ENCODE measurements at regions not wholly inside any gene's neighbourhood (a gene's known extent, or its start where the extent isn't known, plus 50 kb on each side); places are given as distances from the start of the nearest gene placed in this dataset.
"Not testable (repeated sequence)": the region's sequence is repeated elsewhere in the genome, so short reads cannot be mapped to it uniquely, and the experiment has no call there.

DNA sequence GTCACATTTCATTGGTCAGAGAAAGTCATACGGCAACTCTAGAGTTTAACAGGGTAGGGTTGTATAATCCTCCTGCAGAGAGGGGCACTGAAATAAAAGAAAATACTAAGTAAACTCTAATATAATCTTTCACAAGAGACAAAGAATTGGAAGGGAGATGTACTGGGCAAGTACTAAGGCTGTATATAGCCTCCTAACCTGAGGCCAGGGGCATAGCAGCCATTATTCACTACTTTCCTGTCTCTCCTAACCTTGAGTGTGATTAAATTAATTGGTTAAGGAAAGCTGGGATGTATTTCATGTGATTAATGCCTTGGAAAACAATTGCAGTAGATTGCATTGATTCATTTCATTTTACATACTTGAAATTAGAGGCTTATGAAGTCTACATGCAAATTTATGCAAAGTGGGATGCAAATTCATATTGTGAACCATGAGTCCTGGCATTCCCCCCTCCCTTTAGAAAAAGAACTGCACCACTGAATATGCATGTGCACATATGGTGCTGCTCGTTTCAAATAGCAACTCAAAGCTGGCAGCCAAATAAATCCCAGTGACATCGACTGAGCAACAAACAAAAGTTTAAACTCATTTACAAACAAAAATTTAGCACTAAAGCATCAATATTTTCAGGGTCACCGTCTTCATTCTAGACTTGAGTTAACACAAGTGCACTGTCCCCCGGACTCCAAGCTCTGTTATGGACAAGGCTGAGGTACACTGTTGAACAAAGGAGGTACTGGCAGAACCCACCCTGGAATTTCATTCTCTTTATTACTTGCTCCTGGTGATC, 70.0 kb downstream of the DMAC1 start (continued):
- TF ChIP-seq, protein P1, sequence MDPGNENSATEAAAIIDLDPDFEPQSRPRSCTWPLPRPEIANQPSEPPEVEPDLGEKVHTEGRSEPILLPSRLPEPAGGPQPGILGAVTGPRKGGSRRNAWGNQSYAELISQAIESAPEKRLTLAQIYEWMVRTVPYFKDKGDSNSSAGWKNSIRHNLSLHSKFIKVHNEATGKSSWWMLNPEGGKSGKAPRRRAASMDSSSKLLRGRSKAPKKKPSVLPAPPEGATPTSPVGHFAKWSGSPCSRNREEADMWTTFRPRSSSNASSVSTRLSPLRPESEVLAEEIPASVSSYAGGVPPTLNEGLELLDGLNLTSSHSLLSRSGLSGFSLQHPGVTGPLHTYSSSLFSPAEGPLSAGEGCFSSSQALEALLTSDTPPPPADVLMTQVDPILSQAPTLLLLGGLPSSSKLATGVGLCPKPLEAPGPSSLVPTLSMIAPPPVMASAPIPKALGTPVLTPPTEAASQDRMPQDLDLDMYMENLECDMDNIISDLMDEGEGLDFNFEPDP (CRISPR knock-in tag; conservative IDR thresholded peaks at IDR 0.05), result no peak
- TF ChIP-seq HDAC2 (CRISPR knock-in tag; IDR thresholded peaks at IDR 0.05), result no peak

DNA sequence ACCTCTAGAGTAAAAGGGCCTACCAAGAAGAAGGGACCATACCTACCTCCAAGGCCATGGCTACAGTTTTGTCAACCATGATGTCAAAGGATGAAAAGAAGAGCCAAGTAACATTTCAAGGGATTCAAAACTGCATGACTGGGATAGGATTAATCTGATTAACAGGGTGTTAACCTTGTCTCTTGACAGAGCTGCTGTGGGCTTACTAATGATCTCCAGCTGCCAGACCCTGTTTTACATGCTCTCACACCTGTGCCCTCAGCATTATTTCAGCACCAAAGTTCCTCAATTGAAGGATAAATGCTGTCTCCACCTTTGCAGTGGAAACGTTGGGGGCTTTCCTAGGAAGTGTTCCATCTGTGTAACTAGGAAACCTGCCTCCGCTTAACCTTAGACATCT, 78.3 kb downstream of the DMAC1 start:
- no peak overlapping the region for H3K27ac ChIP-seq (ENCODE audit: extremely low read length, insufficient read depth, low read length)
- no peak overlapping the region for H3K9ac ChIP-seq (ENCODE audit: insufficient read depth, low read depth, low read length)
- H3K4me1 ChIP-seq (ENCODE audit: insufficient read depth, low read length), result no peaks in the 10 kb centered on the region
- no peak for ATAC-seq
- no peak overlapping the region for H3K4me2 ChIP-seq (ENCODE audit: low read depth, low read length)
- H3K27me3 ChIP-seq (ENCODE audit: control insufficient read depth in 1 of 2, insufficient read depth in 2 of 2, low read length in 2 of 2), result no peaks in the 10 kb centered on the region
- no peak for FAIRE-seq
- ChIA-PET CTCF (ENCODE audit: low intra/inter-chr PET ratio, low total read pairs) (no interaction called here), POLR2A (no interaction called here)
- H3K4me3 ChIP-seq (replicated peaks in 1 of 3; ENCODE audit: insufficient read depth in 1 of 3, low read depth in 2 of 3, low read length in 3 of 3), result no peak overlapping the region
- BruUV-seq (replicated peaks), result no TSS peak
- no peaks in the 10 kb centered on the region for H3K79me2 ChIP-seq (ENCODE audit: insufficient read depth, low read length)
- no peaks in the 10 kb centered on the region for H3K9me3 ChIP-seq (ENCODE audit: low read length)
- TF ChIP-seq, protein P2, sequence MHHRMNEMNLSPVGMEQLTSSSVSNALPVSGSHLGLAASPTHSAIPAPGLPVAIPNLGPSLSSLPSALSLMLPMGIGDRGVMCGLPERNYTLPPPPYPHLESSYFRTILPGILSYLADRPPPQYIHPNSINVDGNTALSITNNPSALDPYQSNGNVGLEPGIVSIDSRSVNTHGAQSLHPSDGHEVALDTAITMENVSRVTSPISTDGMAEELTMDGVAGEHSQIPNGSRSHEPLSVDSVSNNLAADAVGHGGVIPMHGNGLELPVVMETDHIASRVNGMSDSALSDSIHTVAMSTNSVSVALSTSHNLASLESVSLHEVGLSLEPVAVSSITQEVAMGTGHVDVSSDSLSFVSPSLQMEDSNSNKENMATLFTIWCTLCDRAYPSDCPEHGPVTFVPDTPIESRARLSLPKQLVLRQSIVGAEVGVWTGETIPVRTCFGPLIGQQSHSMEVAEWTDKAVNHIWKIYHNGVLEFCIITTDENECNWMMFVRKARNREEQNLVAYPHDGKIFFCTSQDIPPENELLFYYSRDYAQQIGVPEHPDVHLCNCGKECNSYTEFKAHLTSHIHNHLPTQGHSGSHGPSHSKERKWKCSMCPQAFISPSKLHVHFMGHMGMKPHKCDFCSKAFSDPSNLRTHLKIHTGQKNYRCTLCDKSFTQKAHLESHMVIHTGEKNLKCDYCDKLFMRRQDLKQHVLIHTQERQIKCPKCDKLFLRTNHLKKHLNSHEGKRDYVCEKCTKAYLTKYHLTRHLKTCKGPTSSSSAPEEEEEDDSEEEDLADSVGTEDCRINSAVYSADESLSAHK (CRISPR knock-in tag; IDR thresholded peaks at IDR 0.05; ENCODE audit: borderline replicate concordance), result no peak
- TF ChIP-seq HNRNPL (IDR thresholded peaks at IDR 0.05; ENCODE audit: low read depth, low read length), result no peak
- no peak for TF ChIP-seq ZNF225 (CRISPR knock-in tag; IDR thresholded peaks at IDR 0.05)
- no peak for TF ChIP-seq MXI1 (IDR thresholded peaks at IDR 0.05; ENCODE audit: borderline replicate concordance, low read depth, low read length)
- TF ChIP-seq ZNF274 (CRISPR knock-in tag; IDR thresholded peaks at IDR 0.05), result no peak
- TF ChIP-seq FOXJ3 (CRISPR knock-in tag; IDR thresholded peaks at IDR 0.05; ENCODE audit: borderline replicate concordance), result no peak
- no peak for TF ChIP-seq ZNF484 (CRISPR knock-in tag; IDR thresholded peaks at IDR 0.05; ENCODE audit: borderline replicate concordance, low read depth)
- intact Hi-C loops (cut with micrococcal nuclease; ENCODE audit: unreplicated experiment), result no loop called here
- in situ Hi-C loops (cut with HindIII; ENCODE audit: extremely low pct_ligation_motif_present, low pct_unique_long_range_greater_than_20kb), result no loop called here
- no peak overlapping the region for H2AFZ ChIP-seq (ENCODE audit: low read length)
- 83% methylated on average over 1 of the region's 2 CpGs for WGBS (ENCODE audit: low lambda C conversion rate)
- H4K20me1 ChIP-seq (ENCODE audit: insufficient read depth, low read length), result no peaks in the 10 kb centered on the region
- H3K36me3 ChIP-seq (replicated peaks in 1 of 2; ENCODE audit: control insufficient read depth in 1 of 2, insufficient read depth in 2 of 2, low read length in 2 of 2), result no peaks in the 10 kb centered on the region
- no peak for DNase-seq (ENCODE audit: low spot score)

DNA sequence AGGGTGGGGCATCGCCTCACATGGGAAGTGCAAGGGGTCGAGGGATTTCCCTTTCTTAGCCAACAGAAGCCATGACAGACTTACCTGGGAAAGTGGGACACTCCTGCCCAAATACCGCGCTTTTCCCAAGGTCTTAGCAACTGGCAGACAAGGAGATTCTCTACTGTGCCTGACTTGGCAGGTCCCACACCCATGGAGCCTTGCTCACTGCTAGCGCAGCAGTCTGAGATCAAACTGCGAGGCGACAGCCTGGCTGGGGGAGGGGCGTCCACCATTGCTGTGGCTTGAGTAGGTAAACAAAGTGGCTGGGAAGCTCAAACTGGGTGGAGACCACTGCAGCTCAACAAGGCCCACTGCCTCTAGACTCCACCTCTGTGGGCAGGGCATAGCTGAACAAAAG, 86.5 kb downstream of the DMAC1 start:
- H3K36me3 ChIP-seq (replicated peaks in 1 of 2; ENCODE audit: control insufficient read depth in 1 of 2, insufficient read depth in 2 of 2, low read length in 2 of 2); H3K4me1 ChIP-seq (ENCODE audit: insufficient read depth, low read length); H4K20me1 ChIP-seq (ENCODE audit: insufficient read depth, low read length); BruUV-seq (replicated peaks); H2AFZ ChIP-seq (ENCODE audit: low read length); in situ Hi-C loops (cut with HindIII; ENCODE audit: extremely low pct_ligation_motif_present, low pct_unique_long_range_greater_than_20kb); H3K9me3 ChIP-seq (ENCODE audit: low read length); H3K27me3 ChIP-seq (ENCODE audit: control insufficient read depth in 1 of 2, insufficient read depth in 2 of 2, low read length in 2 of 2); POLR2A ChIA-PET; H3K4me2 ChIP-seq (ENCODE audit: low read depth, low read length); H3K9ac ChIP-seq (ENCODE audit: insufficient read depth, low read depth, low read length); intact Hi-C loops (cut with micrococcal nuclease; ENCODE audit: unreplicated experiment); H3K79me2 ChIP-seq (ENCODE audit: insufficient read depth, low read length); H3K4me3 ChIP-seq (replicated peaks in 1 of 3; ENCODE audit: insufficient read depth in 1 of 3, low read depth in 2 of 3, low read length in 3 of 3); DNase-seq (ENCODE audit: low spot score); FAIRE-seq; CTCF ChIA-PET (ENCODE audit: low intra/inter-chr PET ratio, low total read pairs); H3K27ac ChIP-seq (ENCODE audit: extremely low read length, insufficient read depth, low read length); ATAC-seq: not testable (repeated sequence)
- WGBS (ENCODE audit: low lambda C conversion rate), result no CpG with 5 or more reads among the region's 8 CpGs

Data from HepG2 (cell line).